DND-41 (cell line): ENCODE measurements at regions not wholly inside any gene's neighbourhood (a gene's known extent, or its start where the extent isn't known, plus 50 kb on each side); places are given as distances from the start of the nearest gene placed in this dataset.

Experiments used
- EZH2 ChIP-seq: IDR thresholded peaks from 3 replicates; pipeline ENCODE4 v1.6.1; 2012; ENCODE audit warnings: borderline replicate concordance, low read depth, mild to moderate bottlenecking, moderate library complexity, low read length, inconsistent platforms; ENCODE audit not compliant: severe bottlenecking
- TF ChIP-seq, protein P1 (sequence below): IDR thresholded peaks from 2 replicates; pipeline ENCODE4 v1.5.1; 2012; ENCODE audit warnings: borderline replicate concordance, low read length, moderate library complexity, mild to moderate bottlenecking; ENCODE audit not compliant: poor library complexity, severe bottlenecking; ENCODE audit errors: extremely low read depth

DNA sequence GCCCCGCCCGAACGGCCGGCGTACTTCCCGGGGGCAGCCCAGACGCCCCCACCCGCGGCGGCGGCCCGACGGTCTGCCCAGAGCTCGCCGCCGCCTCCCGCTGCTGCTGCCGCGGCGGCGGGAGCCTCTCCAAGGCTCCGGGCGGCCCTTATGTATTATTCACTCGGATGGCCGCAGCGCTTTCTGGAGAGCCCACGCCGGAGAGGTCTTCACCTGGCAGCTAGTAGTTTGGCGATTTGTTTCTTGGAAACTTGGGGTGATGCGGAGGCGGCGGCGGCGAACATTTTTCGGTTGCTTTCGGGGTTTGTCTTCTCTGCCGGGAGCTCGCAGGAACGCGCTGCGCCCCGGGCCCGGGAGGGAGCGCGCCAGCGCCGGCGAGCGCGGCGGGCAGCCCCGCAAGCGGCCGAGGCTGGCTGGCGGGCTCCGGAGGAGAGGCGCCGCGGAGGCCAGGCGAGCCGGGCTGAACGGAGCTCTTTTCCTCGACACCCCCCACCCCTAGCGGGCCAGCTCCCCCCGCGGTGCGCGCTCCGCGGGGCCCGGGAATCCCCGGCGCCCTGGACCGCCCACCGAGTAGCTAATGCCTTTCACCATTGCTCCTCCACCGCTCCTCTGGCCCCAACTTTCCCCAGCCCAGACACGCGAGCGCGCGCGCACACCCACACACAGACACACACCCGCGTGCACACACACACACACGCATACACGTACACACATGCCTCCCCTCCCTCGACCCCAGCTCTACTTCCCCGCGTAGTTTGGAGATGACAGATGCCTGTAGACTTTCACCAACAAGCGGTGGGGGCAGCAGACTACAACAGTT lies 113.5 kb downstream of the DHX15 start:
- TF ChIP-seq, protein P1, sequence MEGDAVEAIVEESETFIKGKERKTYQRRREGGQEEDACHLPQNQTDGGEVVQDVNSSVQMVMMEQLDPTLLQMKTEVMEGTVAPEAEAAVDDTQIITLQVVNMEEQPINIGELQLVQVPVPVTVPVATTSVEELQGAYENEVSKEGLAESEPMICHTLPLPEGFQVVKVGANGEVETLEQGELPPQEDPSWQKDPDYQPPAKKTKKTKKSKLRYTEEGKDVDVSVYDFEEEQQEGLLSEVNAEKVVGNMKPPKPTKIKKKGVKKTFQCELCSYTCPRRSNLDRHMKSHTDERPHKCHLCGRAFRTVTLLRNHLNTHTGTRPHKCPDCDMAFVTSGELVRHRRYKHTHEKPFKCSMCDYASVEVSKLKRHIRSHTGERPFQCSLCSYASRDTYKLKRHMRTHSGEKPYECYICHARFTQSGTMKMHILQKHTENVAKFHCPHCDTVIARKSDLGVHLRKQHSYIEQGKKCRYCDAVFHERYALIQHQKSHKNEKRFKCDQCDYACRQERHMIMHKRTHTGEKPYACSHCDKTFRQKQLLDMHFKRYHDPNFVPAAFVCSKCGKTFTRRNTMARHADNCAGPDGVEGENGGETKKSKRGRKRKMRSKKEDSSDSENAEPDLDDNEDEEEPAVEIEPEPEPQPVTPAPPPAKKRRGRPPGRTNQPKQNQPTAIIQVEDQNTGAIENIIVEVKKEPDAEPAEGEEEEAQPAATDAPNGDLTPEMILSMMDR = no peak
- TF ChIP-seq EZH2 = no peak
